ENCODE measurements at regions not wholly inside any gene's neighbourhood (a gene's known extent, or its start where the extent isn't known, plus 50 kb on each side); places are given as distances from the start of the nearest gene placed in this dataset.

GRCh38 chr15:31556494-31557150 lies 230.0 kb downstream of the KLF13 start:
- Mint-ChIP-seq H3K36me3 (ENCODE audit: low read depth) (peaks cover 3% of the 10 kb centered on the region), H3K27me3 (peaks cover 32% of the 10 kb centered on the region), H3K4me3 (no peak overlapping the region), H3K4me1 (no peaks in the 10 kb centered on the region), H3K27ac (no peak overlapping the region)
- no peak for DNase-seq
- no peak for ATAC-seq
- H3K9me3 ChIP-seq (ENCODE audit: control insufficient read depth, low read length, poor library complexity, severe bottlenecking): no peaks in the 10 kb centered on the region

GRCh38 chr15:31557899-31558298 lies 231.3 kb downstream of the KLF13 start:
- H3K4me3 Mint-ChIP-seq: no peak overlapping the region
- H3K36me3 Mint-ChIP-seq (ENCODE audit: low read depth): peaks cover 3% of the 10 kb centered on the region
- H3K9me3 ChIP-seq (ENCODE audit: control insufficient read depth, low read length, poor library complexity, severe bottlenecking): no peaks in the 10 kb centered on the region
- H3K4me1 Mint-ChIP-seq: no peaks in the 10 kb centered on the region
- H3K27ac Mint-ChIP-seq: no peak overlapping the region
- H3K27me3 Mint-ChIP-seq: peaks cover 36% of the 10 kb centered on the region
- no peak for DNase-seq
- no peak for ATAC-seq

- no peaks in the 10 kb centered on the region for H3K9me3 ChIP-seq (ENCODE audit: control insufficient read depth, low read length, poor library complexity, severe bottlenecking)
- no peaks in the 10 kb centered on the region for H3K36me3 Mint-ChIP-seq (ENCODE audit: low read depth)
- DNase-seq (no peak), ATAC-seq (no peak)
- no peak overlapping the region for H3K27ac Mint-ChIP-seq
- H3K4me1 Mint-ChIP-seq: no peaks in the 10 kb centered on the region
- H3K4me3 Mint-ChIP-seq: no peak overlapping the region
- H3K27me3 Mint-ChIP-seq: peaks cover 28% of the 10 kb centered on the region
These were observed 232.2 kb downstream of the KLF13 start for GRCh38 chr15:31558840-31559239.

- H3K9me3 ChIP-seq (ENCODE audit: control insufficient read depth, low read length, poor library complexity, severe bottlenecking): no peaks in the 10 kb centered on the region
- DNase-seq (no peak), ATAC-seq (no peak)
- H3K4me3 Mint-ChIP-seq: no peak overlapping the region
- no peaks in the 10 kb centered on the region for H3K4me1 Mint-ChIP-seq
- no peak overlapping the region for H3K27ac Mint-ChIP-seq
- no peaks in the 10 kb centered on the region for H3K36me3 Mint-ChIP-seq (ENCODE audit: low read depth)
- peaks cover 20% of the 10 kb centered on the region for H3K27me3 Mint-ChIP-seq
These were observed 233.2 kb downstream of the KLF13 start for GRCh38 chr15:31559786-31560185.

GRCh38 chr15:31560643-31561042 lies 234.0 kb downstream of the KLF13 start:
- Mint-ChIP-seq H3K4me3 (no peak overlapping the region), H3K36me3 (ENCODE audit: low read depth) (no peaks in the 10 kb centered on the region), H3K4me1 (no peaks in the 10 kb centered on the region), H3K27me3 (peaks cover 20% of the 10 kb centered on the region), H3K27ac (no peak overlapping the region)
- no peak for ATAC-seq
- DNase-seq: no peak
- no peaks in the 10 kb centered on the region for H3K9me3 ChIP-seq (ENCODE audit: control insufficient read depth, low read length, poor library complexity, severe bottlenecking)

- Mint-ChIP-seq H3K36me3 (ENCODE audit: low read depth) (no peaks in the 10 kb centered on the region), H3K27me3 (peaks cover 20% of the 10 kb centered on the region), H3K4me3 (no peak overlapping the region), H3K4me1 (no peaks in the 10 kb centered on the region), H3K27ac (no peak overlapping the region)
- ATAC-seq (no peak), DNase-seq (no peak)
- no peaks in the 10 kb centered on the region for H3K9me3 ChIP-seq (ENCODE audit: control insufficient read depth, low read length, poor library complexity, severe bottlenecking)
These were observed 234.5 kb downstream of the KLF13 start for GRCh38 chr15:31561156-31561555.

GRCh38 chr15:31563001-31563400 lies 236.4 kb downstream of the KLF13 start:
- H3K4me1 Mint-ChIP-seq: no peaks in the 10 kb centered on the region
- H3K36me3 Mint-ChIP-seq (ENCODE audit: low read depth): no peaks in the 10 kb centered on the region
- ATAC-seq (no peak), DNase-seq (no peak)
- no peak overlapping the region for H3K4me3 Mint-ChIP-seq
- H3K9me3 ChIP-seq (ENCODE audit: control insufficient read depth, low read length, poor library complexity, severe bottlenecking): no peaks in the 10 kb centered on the region
- H3K27me3 Mint-ChIP-seq: peaks cover 12% of the 10 kb centered on the region
- no peak overlapping the region for H3K27ac Mint-ChIP-seq

- no peak for ATAC-seq
- H3K27ac Mint-ChIP-seq: no peak overlapping the region
- H3K36me3 Mint-ChIP-seq (ENCODE audit: low read depth): no peaks in the 10 kb centered on the region
These were observed 236.8 kb downstream of the KLF13 start for GRCh38 chr15:31563421-31563820.

GRCh38 chr15:31567861-31568260 lies 241.2 kb downstream of the KLF13 start:
- no peak overlapping the region for H3K4me3 Mint-ChIP-seq
- ATAC-seq: no peak
- H3K27me3 Mint-ChIP-seq: peaks cover 8% of the 10 kb centered on the region
- no peak overlapping the region for H3K27ac Mint-ChIP-seq
- peaks cover 2% of the 10 kb centered on the region for H3K36me3 Mint-ChIP-seq (ENCODE audit: low read depth)
- H3K4me1 Mint-ChIP-seq: no peaks in the 10 kb centered on the region
- DNase-seq: no peak
- no peaks in the 10 kb centered on the region for H3K9me3 ChIP-seq (ENCODE audit: control insufficient read depth, low read length, poor library complexity, severe bottlenecking)

More at GRCh38 chr15:31563421-31563820, 236.8 kb downstream of the KLF13 start:
- no peak for DNase-seq
- Mint-ChIP-seq H3K4me3 (no peak overlapping the region), H3K27me3 (peaks cover 11% of the 10 kb centered on the region), H3K4me1 (no peaks in the 10 kb centered on the region)
- no peaks in the 10 kb centered on the region for H3K9me3 ChIP-seq (ENCODE audit: control insufficient read depth, low read length, poor library complexity, severe bottlenecking)

- ATAC-seq: no peak
- H3K4me1 Mint-ChIP-seq: no peaks in the 10 kb centered on the region
These were observed 243.2 kb downstream of the KLF13 start for GRCh38 chr15:31569836-31570235.

GRCh38 chr15:31570591-31570990 lies 244.0 kb downstream of the KLF13 start:
- Mint-ChIP-seq H3K27me3 (peaks cover 26% of the 10 kb centered on the region), H3K27ac (no peak overlapping the region), H3K36me3 (ENCODE audit: low read depth) (peaks cover 2% of the 10 kb centered on the region), H3K4me1 (no peaks in the 10 kb centered on the region), H3K4me3 (no peak overlapping the region)
- ATAC-seq: no peak
- DNase-seq: no peak
- no peaks in the 10 kb centered on the region for H3K9me3 ChIP-seq (ENCODE audit: control insufficient read depth, low read length, poor library complexity, severe bottlenecking)

More at GRCh38 chr15:31569836-31570235, 243.2 kb downstream of the KLF13 start:
- Mint-ChIP-seq H3K27ac (no peak overlapping the region), H3K27me3 (peaks cover 22% of the 10 kb centered on the region), H3K36me3 (ENCODE audit: low read depth) (peaks cover 2% of the 10 kb centered on the region), H3K4me3 (no peak overlapping the region)
- no peak for DNase-seq
- H3K9me3 ChIP-seq (ENCODE audit: control insufficient read depth, low read length, poor library complexity, severe bottlenecking): no peaks in the 10 kb centered on the region

- Mint-ChIP-seq H3K4me1 (no peaks in the 10 kb centered on the region), H3K36me3 (ENCODE audit: low read depth) (peaks cover 2% of the 10 kb centered on the region), H3K27me3 (peaks cover 26% of the 10 kb centered on the region), H3K27ac (no peak overlapping the region), H3K4me3 (no peak overlapping the region)
- ATAC-seq (no peak), DNase-seq (no peak)
- H3K9me3 ChIP-seq (ENCODE audit: control insufficient read depth, low read length, poor library complexity, severe bottlenecking): no peaks in the 10 kb centered on the region
These were observed 245.0 kb downstream of the KLF13 start for GRCh38 chr15:31571676-31572075.

- Mint-ChIP-seq H3K4me3 (no peak overlapping the region), H3K27me3 (peaks cover 26% of the 10 kb centered on the region), H3K36me3 (ENCODE audit: low read depth) (peaks cover 2% of the 10 kb centered on the region), H3K27ac (no peak overlapping the region), H3K4me1 (no peaks in the 10 kb centered on the region)
- DNase-seq (no peak), ATAC-seq (no peak)
- no peaks in the 10 kb centered on the region for H3K9me3 ChIP-seq (ENCODE audit: control insufficient read depth, low read length, poor library complexity, severe bottlenecking)
These were observed 247.1 kb downstream of the KLF13 start for GRCh38 chr15:31573759-31574158.

GRCh38 chr15:31574766-31575165 lies 248.1 kb downstream of the KLF13 start:
- H3K27me3 Mint-ChIP-seq: peaks cover 26% of the 10 kb centered on the region
- no peaks in the 10 kb centered on the region for H3K4me1 Mint-ChIP-seq
- ATAC-seq (no peak), DNase-seq (no peak)
- peaks cover 2% of the 10 kb centered on the region for H3K36me3 Mint-ChIP-seq (ENCODE audit: low read depth)
- no peak overlapping the region for H3K4me3 Mint-ChIP-seq
- no peak overlapping the region for H3K27ac Mint-ChIP-seq
- H3K9me3 ChIP-seq (ENCODE audit: control insufficient read depth, low read length, poor library complexity, severe bottlenecking): no peaks in the 10 kb centered on the region

Measured in T-helper 17 cell (primary cell).